SK-N-SH (cell line): ENCODE measurements at regions not wholly inside any gene's neighbourhood (a gene's known extent, or its start where the extent isn't known, plus 50 kb on each side); places are given as distances from the start of the nearest gene placed in this dataset.

Source experiments
- CTCF ChIA-PET: fragments of 300-600, 350-600 bp; formaldehyde crosslinking; extraction: SDS; loops from one replicate; lab custom pipeline; 2021; lab: Yijun Ruan, JAX
- POLR2A ChIA-PET: fragments of 350-600 bp; sonication (Branson Sonifier 250); formaldehyde crosslinking; extraction: SDS; loops from one replicate; lab custom pipeline; 2020; ENCODE audit warnings: antibody characterized with exemption, inconsistent platforms; lab: Yijun Ruan, JAX
- DNase-seq: peaks from one replicate; pipeline ENCODE4 v3.0.0; 2012
- H2AFZ ChIP-seq: fragments of 200-600 bp; sonication (generic); 2 replicates; pipeline ENCODE4 v1.8.1; 2016; ENCODE audit warnings: antibody characterized with exemption, mild to moderate bottlenecking, low read depth
- H3F3A ChIP-seq: fragments of 200-600 bp; sonication (generic); replicated peaks from 2 replicates; pipeline ENCODE3; 2016; ENCODE audit warnings: antibody characterized with exemption, mild to moderate bottlenecking; ENCODE audit not compliant: insufficient read depth
- H3K27ac ChIP-seq, 2 experiments: fragments of 200-500 bp in 1 of 2; fragments of 200-600 bp in 1 of 2; sonication (Bioruptor generic) in 1 of 2; sonication (generic), shearing (Covaris generic) in 1 of 2; 2 replicates each; pipeline versions ENCODE4 v1.5.1 to v1.6.1; 2014 to 2016; ENCODE audit warnings: low read depth in 2 of 2, inconsistent platforms in 1 of 2, low read length in 1 of 2, mild to moderate bottlenecking in 1 of 2, mixed read lengths in 1 of 2
- H3K27me3 ChIP-seq: fragments of 200-600 bp; sonication (generic), shearing (Covaris generic); 2 replicates; pipeline ENCODE4 v1.6.1; 2016; ENCODE audit warnings: mixed run types; ENCODE audit not compliant: insufficient read depth
- H3K36me3 ChIP-seq, 2 experiments: fragments of 200-500 bp in 1 of 2; fragments of 200-600 bp in 1 of 2; sonication (Bioruptor generic) in 1 of 2; sonication (generic) in 1 of 2; replicated peaks in 1 of 2; 2 replicates each; pipeline versions ENCODE3 to v1.5.1; 2014 to 2016; ENCODE audit warnings: low read length in 1 of 2, mild to moderate bottlenecking in 1 of 2; ENCODE audit not compliant: insufficient read depth in 2 of 2, control insufficient read depth in 1 of 2
- H3K4me1 ChIP-seq, 2 experiments: fragments of 200-500 bp in 1 of 2; fragments of 200-600 bp in 1 of 2; sonication (Bioruptor generic) in 1 of 2; sonication (generic), shearing (Covaris generic) in 1 of 2; 2 replicates each; pipeline versions ENCODE4 v1.5.1 to v1.6.1; 2014 to 2016; ENCODE audit warnings: low read depth in 1 of 2, low read length in 1 of 2, mixed run types in 1 of 2; ENCODE audit not compliant: insufficient read depth in 2 of 2, control insufficient read depth in 1 of 2
- H3K4me2 ChIP-seq: fragments of 200-600 bp; sonication (generic), shearing (Covaris generic); 2 replicates; pipeline ENCODE4 v1.6.1; 2017; ENCODE audit warnings: mixed run types
- H3K4me3 ChIP-seq, 2 experiments: fragments of 200-500 bp in 1 of 2; fragments of 200-600 bp in 1 of 2; sonication (Bioruptor generic) in 1 of 2; sonication (generic), shearing (Covaris generic) in 1 of 2; 2 replicates each; pipeline versions ENCODE4 v1.5.1 to v1.8.1; 2014 to 2016; ENCODE audit warnings: low read depth in 2 of 2, inconsistent platforms in 1 of 2, low read length in 1 of 2, mild to moderate bottlenecking in 1 of 2, mixed read lengths in 1 of 2, moderate library complexity in 1 of 2
- H3K79me2 ChIP-seq: fragments of 200-600 bp; sonication (generic); 2 replicates; pipeline ENCODE4 v1.8.1; 2017; ENCODE audit warnings: mild to moderate bottlenecking; ENCODE audit not compliant: insufficient read depth
- H3K9ac ChIP-seq: fragments of 200-600 bp; sonication (generic); 2 replicates; pipeline ENCODE4 v1.6.1; 2017; ENCODE audit warnings: mixed run types
- H3K9me2 ChIP-seq: fragments of 200-600 bp; sonication (generic); 2 replicates; pipeline ENCODE4 v1.6.1; 2017; ENCODE audit warnings: mixed run types
- H3K9me3 ChIP-seq: fragments of 200-600 bp; sonication (generic); 2 replicates; pipeline ENCODE4 v1.6.1; 2017; ENCODE audit warnings: mixed run types, mild to moderate bottlenecking, moderate library complexity
- H4K20me1 ChIP-seq: fragments of 200-600 bp; sonication (generic); 2 replicates; pipeline ENCODE4 v1.6.1; 2017; ENCODE audit warnings: mild to moderate bottlenecking, mixed run types; ENCODE audit not compliant: insufficient read depth
- CHD2 ChIP-seq: fragments of 150-350 bp; IDR thresholded peaks from 2 replicates; pipeline ENCODE4 v1.6.1; 2018; ENCODE audit warnings: low read length; ENCODE audit not compliant: partially characterized antibody
- ELF1 ChIP-seq: IDR thresholded peaks from 2 replicates; pipeline ENCODE4 v1.4.0; 2012
- EP300 ChIP-seq, 2 experiments: IDR thresholded peaks; 2 replicates each; pipeline versions ENCODE4 v1.4.0 to v1.6.1; 2012; ENCODE audit warnings: borderline replicate concordance in 1 of 2, low read depth in 1 of 2, low read length in 1 of 2
- FOXJ3 ChIP-seq: sonication (generic); formaldehyde crosslinking; IDR thresholded peaks from 2 replicates; pipeline ENCODE4 v1.5.1; 2020; ENCODE audit warnings: mild to moderate bottlenecking, missing genetic modification reagents
- FOXM1 ChIP-seq: IDR thresholded peaks from 2 replicates; pipeline ENCODE4 v1.4.0; 2012; ENCODE audit warnings: low read depth, mild to moderate bottlenecking
- GATA2 ChIP-seq: sonication (generic); formaldehyde crosslinking; IDR thresholded peaks from 2 replicates; pipeline ENCODE4 v1.5.0; 2020; ENCODE audit warnings: mild to moderate bottlenecking, missing genetic modification reagents
- JUND ChIP-seq: IDR thresholded peaks from 2 replicates; pipeline ENCODE4 v1.4.0; 2012
- MEF2A ChIP-seq: IDR thresholded peaks from 2 replicates; pipeline ENCODE4 v1.4.0; 2012; ENCODE audit warnings: low read depth, borderline replicate concordance
- MXI1 ChIP-seq: IDR thresholded peaks from 2 replicates; pipeline ENCODE4 v1.6.1; 2012; ENCODE audit warnings: mild to moderate bottlenecking, low read depth, low read length, improper control_type of control experiment
- NRF1 ChIP-seq: IDR thresholded peaks from 2 replicates; pipeline ENCODE4 v1.6.1; 2012; ENCODE audit warnings: low read depth, mild to moderate bottlenecking, low read length
- POLR2AphosphoS5 ChIP-seq: IDR thresholded peaks from 2 replicates; pipeline ENCODE4 v1.6.1; 2012; ENCODE audit warnings: low read depth, low read length
- RCOR1 ChIP-seq: fragments of 150-350 bp; IDR thresholded peaks from 2 replicates; pipeline ENCODE4 v1.6.1; 2017; ENCODE audit warnings: antibody characterized with exemption, low read length
- REST ChIP-seq: IDR thresholded peaks from 2 replicates; pipeline ENCODE4 v1.6.1; 2012; ENCODE audit warnings: mild to moderate bottlenecking, low read depth, low read length, moderate library complexity
- YY1 ChIP-seq: IDR thresholded peaks from 2 replicates; pipeline ENCODE4 v1.4.0; 2012; ENCODE audit warnings: low read depth, mild to moderate bottlenecking
- WGBS: methylation state at CpG from one replicate; pipeline ENCODE4 v1.1.6; 2017; ENCODE audit warnings: low lambda C conversion rate; 5-methylcytosine and 5-hydroxymethylcytosine counted together
- TF ChIP-seq, protein P1 (sequence below): IDR thresholded peaks from 2 replicates; pipeline ENCODE4 v1.4.0; 2012; ENCODE audit warnings: low read depth
- TF ChIP-seq, protein P2 (sequence below): IDR thresholded peaks from 2 replicates; pipeline ENCODE4 v1.4.0; 2012; ENCODE audit warnings: low read depth, borderline replicate concordance

- H3K9ac ChIP-seq, result no peak overlapping the region
- DNase-seq, result no peak
- TF ChIP-seq REST, result peak; percentile 87
- TF ChIP-seq, protein P1, sequence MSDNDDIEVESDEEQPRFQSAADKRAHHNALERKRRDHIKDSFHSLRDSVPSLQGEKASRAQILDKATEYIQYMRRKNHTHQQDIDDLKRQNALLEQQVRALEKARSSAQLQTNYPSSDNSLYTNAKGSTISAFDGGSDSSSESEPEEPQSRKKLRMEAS, result no peak
- H3K4me3 ChIP-seq, result no peak overlapping the region
- no peak overlapping the region for H3K27ac ChIP-seq
- no peak overlapping the region for H3K4me2 ChIP-seq
- no peaks in the 10 kb centered on the region for H3K9me2 ChIP-seq
- H3K4me1 ChIP-seq, result no peaks in the 10 kb centered on the region
- H3F3A ChIP-seq, result peaks cover 6% of the 10 kb centered on the region
- ChIA-PET POLR2A (no interaction called here), CTCF (no interaction called here)
- 33% methylated on average over 3 of the region's 3 CpGs for WGBS
- no peaks in the 10 kb centered on the region for H3K9me3 ChIP-seq
- H3K27me3 ChIP-seq, result no peaks in the 10 kb centered on the region
- no peaks in the 10 kb centered on the region for H3K79me2 ChIP-seq
- H2AFZ ChIP-seq, result no peak overlapping the region
- no peaks in the 10 kb centered on the region for H4K20me1 ChIP-seq
- H3K36me3 ChIP-seq, result peaks cover 0 to 4% of the 10 kb centered on the region in 2 experiments
These were observed 281.7 kb upstream of the GJE1 start for GRCh38 chr6:141851063-141851462.

- no peak for DNase-seq
- peaks cover 6% of the 10 kb centered on the region for H3F3A ChIP-seq
- CTCF ChIA-PET, result no interaction called here
- no peak overlapping the region for H3K27ac ChIP-seq
- WGBS, result 35% methylated on average over 6 of the region's 6 CpGs
- no peaks in the 10 kb centered on the region for H3K9me2 ChIP-seq
- no peak overlapping the region for H3K9ac ChIP-seq
- H3K27me3 ChIP-seq, result no peaks in the 10 kb centered on the region
- no peaks in the 10 kb centered on the region for H4K20me1 ChIP-seq
- TF ChIP-seq RCOR1 (no peak), JUND (no peak), POLR2AphosphoS5 (no peak), FOXJ3 (CRISPR knock-in tag) (no peak), FOXM1 (no peak), EP300 (IDR thresholded peaks at IDR 0.05; ENCODE audit: borderline replicate concordance in 1 of 2, low read depth in 1 of 2, low read length in 1 of 2) (no peak), MEF2A (no peak), NRF1 (no peak), MXI1 (no peak), YY1 (no peak), GATA2 (CRISPR knock-in tag) (no peak), REST (no peak), ELF1 (no peak), CHD2 (no peak)
- TF ChIP-seq, protein P2, sequence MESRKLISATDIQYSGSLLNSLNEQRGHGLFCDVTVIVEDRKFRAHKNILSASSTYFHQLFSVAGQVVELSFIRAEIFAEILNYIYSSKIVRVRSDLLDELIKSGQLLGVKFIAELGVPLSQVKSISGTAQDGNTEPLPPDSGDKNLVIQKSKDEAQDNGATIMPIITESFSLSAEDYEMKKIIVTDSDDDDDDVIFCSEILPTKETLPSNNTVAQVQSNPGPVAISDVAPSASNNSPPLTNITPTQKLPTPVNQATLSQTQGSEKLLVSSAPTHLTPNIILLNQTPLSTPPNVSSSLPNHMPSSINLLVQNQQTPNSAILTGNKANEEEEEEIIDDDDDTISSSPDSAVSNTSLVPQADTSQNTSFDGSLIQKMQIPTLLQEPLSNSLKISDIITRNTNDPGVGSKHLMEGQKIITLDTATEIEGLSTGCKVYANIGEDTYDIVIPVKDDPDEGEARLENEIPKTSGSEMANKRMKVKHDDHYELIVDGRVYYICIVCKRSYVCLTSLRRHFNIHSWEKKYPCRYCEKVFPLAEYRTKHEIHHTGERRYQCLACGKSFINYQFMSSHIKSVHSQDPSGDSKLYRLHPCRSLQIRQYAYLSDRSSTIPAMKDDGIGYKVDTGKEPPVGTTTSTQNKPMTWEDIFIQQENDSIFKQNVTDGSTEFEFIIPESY, result no peak
- TF ChIP-seq, all 33 proteins: peak for 0
- H3K4me1 ChIP-seq, result no peaks in the 10 kb centered on the region
- peaks cover 0 to 4% of the 10 kb centered on the region in 2 experiments for H3K36me3 ChIP-seq
- no peak overlapping the region for H2AFZ ChIP-seq
- no peak overlapping the region for H3K4me3 ChIP-seq
- H3K4me2 ChIP-seq, result no peak overlapping the region
- H3K79me2 ChIP-seq, result no peaks in the 10 kb centered on the region
- H3K9me3 ChIP-seq, result no peaks in the 10 kb centered on the region
- POLR2A ChIA-PET, result no interaction called here
These were observed 284.5 kb upstream of the GJE1 start for GRCh38 chr6:141848029-141848890.
